SK-N-SH (cell line): ENCODE measurements at regions not wholly inside any gene's neighbourhood (a gene's known extent, or its start where the extent isn't known, plus 50 kb on each side); places are given as distances from the start of the nearest gene placed in this dataset.

Experiments
- CTCF ChIA-PET: fragments of 300-600, 350-600 bp; formaldehyde crosslinking; extraction: SDS; loops from one replicate; lab custom pipeline; 2021; lab: Yijun Ruan, JAX
- POLR2A ChIA-PET: fragments of 350-600 bp; sonication (Branson Sonifier 250); formaldehyde crosslinking; extraction: SDS; loops from one replicate; lab custom pipeline; 2020; ENCODE audit warnings: antibody characterized with exemption, inconsistent platforms; lab: Yijun Ruan, JAX
- DNase-seq: peaks from one replicate; pipeline ENCODE4 v3.0.0; 2012
- H2AFZ ChIP-seq: fragments of 200-600 bp; sonication (generic); 2 replicates; pipeline ENCODE4 v1.8.1; 2016; ENCODE audit warnings: antibody characterized with exemption, mild to moderate bottlenecking, low read depth
- H3F3A ChIP-seq: fragments of 200-600 bp; sonication (generic); replicated peaks from 2 replicates; pipeline ENCODE3; 2016; ENCODE audit warnings: antibody characterized with exemption, mild to moderate bottlenecking; ENCODE audit not compliant: insufficient read depth
- H3K27ac ChIP-seq, 2 experiments: fragments of 200-500 bp in 1 of 2; fragments of 200-600 bp in 1 of 2; sonication (Bioruptor generic) in 1 of 2; sonication (generic), shearing (Covaris generic) in 1 of 2; 2 replicates each; pipeline versions ENCODE4 v1.5.1 to v1.6.1; 2014 to 2016; ENCODE audit warnings: low read depth in 2 of 2, inconsistent platforms in 1 of 2, low read length in 1 of 2, mild to moderate bottlenecking in 1 of 2, mixed read lengths in 1 of 2
- H3K27me3 ChIP-seq: fragments of 200-600 bp; sonication (generic), shearing (Covaris generic); 2 replicates; pipeline ENCODE4 v1.6.1; 2016; ENCODE audit warnings: mixed run types; ENCODE audit not compliant: insufficient read depth
- H3K36me3 ChIP-seq, 2 experiments: fragments of 200-500 bp in 1 of 2; fragments of 200-600 bp in 1 of 2; sonication (Bioruptor generic) in 1 of 2; sonication (generic) in 1 of 2; replicated peaks in 1 of 2; 2 replicates each; pipeline versions ENCODE3 to v1.5.1; 2014 to 2016; ENCODE audit warnings: low read length in 1 of 2, mild to moderate bottlenecking in 1 of 2; ENCODE audit not compliant: insufficient read depth in 2 of 2, control insufficient read depth in 1 of 2
- H3K4me1 ChIP-seq, 2 experiments: fragments of 200-500 bp in 1 of 2; fragments of 200-600 bp in 1 of 2; sonication (Bioruptor generic) in 1 of 2; sonication (generic), shearing (Covaris generic) in 1 of 2; 2 replicates each; pipeline versions ENCODE4 v1.5.1 to v1.6.1; 2014 to 2016; ENCODE audit warnings: low read depth in 1 of 2, low read length in 1 of 2, mixed run types in 1 of 2; ENCODE audit not compliant: insufficient read depth in 2 of 2, control insufficient read depth in 1 of 2
- H3K4me2 ChIP-seq: fragments of 200-600 bp; sonication (generic), shearing (Covaris generic); 2 replicates; pipeline ENCODE4 v1.6.1; 2017; ENCODE audit warnings: mixed run types
- H3K4me3 ChIP-seq, 2 experiments: fragments of 200-500 bp in 1 of 2; fragments of 200-600 bp in 1 of 2; sonication (Bioruptor generic) in 1 of 2; sonication (generic), shearing (Covaris generic) in 1 of 2; 2 replicates each; pipeline versions ENCODE4 v1.5.1 to v1.8.1; 2014 to 2016; ENCODE audit warnings: low read depth in 2 of 2, inconsistent platforms in 1 of 2, low read length in 1 of 2, mild to moderate bottlenecking in 1 of 2, mixed read lengths in 1 of 2, moderate library complexity in 1 of 2
- H3K79me2 ChIP-seq: fragments of 200-600 bp; sonication (generic); 2 replicates; pipeline ENCODE4 v1.8.1; 2017; ENCODE audit warnings: mild to moderate bottlenecking; ENCODE audit not compliant: insufficient read depth
- H3K9ac ChIP-seq: fragments of 200-600 bp; sonication (generic); 2 replicates; pipeline ENCODE4 v1.6.1; 2017; ENCODE audit warnings: mixed run types
- H3K9me2 ChIP-seq: fragments of 200-600 bp; sonication (generic); 2 replicates; pipeline ENCODE4 v1.6.1; 2017; ENCODE audit warnings: mixed run types
- H3K9me3 ChIP-seq: fragments of 200-600 bp; sonication (generic); 2 replicates; pipeline ENCODE4 v1.6.1; 2017; ENCODE audit warnings: mixed run types, mild to moderate bottlenecking, moderate library complexity
- H4K20me1 ChIP-seq: fragments of 200-600 bp; sonication (generic); 2 replicates; pipeline ENCODE4 v1.6.1; 2017; ENCODE audit warnings: mild to moderate bottlenecking, mixed run types; ENCODE audit not compliant: insufficient read depth
- CHD2 ChIP-seq: fragments of 150-350 bp; IDR thresholded peaks from 2 replicates; pipeline ENCODE4 v1.6.1; 2018; ENCODE audit warnings: low read length; ENCODE audit not compliant: partially characterized antibody
- ELF1 ChIP-seq: IDR thresholded peaks from 2 replicates; pipeline ENCODE4 v1.4.0; 2012
- EP300 ChIP-seq, 2 experiments: IDR thresholded peaks; 2 replicates each; pipeline versions ENCODE4 v1.4.0 to v1.6.1; 2012; ENCODE audit warnings: borderline replicate concordance in 1 of 2, low read depth in 1 of 2, low read length in 1 of 2
- EZH2phosphoT487 ChIP-seq: fragments of 200-600 bp; sonication (generic); IDR thresholded peaks from 2 replicates; pipeline ENCODE4 v1.6.1; 2017; ENCODE audit warnings: low read depth, mixed run types, mild to moderate bottlenecking, antibody characterized with exemption, moderate library complexity, borderline replicate concordance
- FOXJ3 ChIP-seq: sonication (generic); formaldehyde crosslinking; IDR thresholded peaks from 2 replicates; pipeline ENCODE4 v1.5.1; 2020; ENCODE audit warnings: mild to moderate bottlenecking, missing genetic modification reagents
- FOXM1 ChIP-seq: IDR thresholded peaks from 2 replicates; pipeline ENCODE4 v1.4.0; 2012; ENCODE audit warnings: low read depth, mild to moderate bottlenecking
- GABPA ChIP-seq: IDR thresholded peaks from 2 replicates; pipeline ENCODE4 v1.4.0; 2012; ENCODE audit warnings: low read depth, mild to moderate bottlenecking
- GATA2 ChIP-seq: sonication (generic); formaldehyde crosslinking; IDR thresholded peaks from 2 replicates; pipeline ENCODE4 v1.5.0; 2020; ENCODE audit warnings: mild to moderate bottlenecking, missing genetic modification reagents
- MXI1 ChIP-seq: IDR thresholded peaks from 2 replicates; pipeline ENCODE4 v1.6.1; 2012; ENCODE audit warnings: mild to moderate bottlenecking, low read depth, low read length, improper control_type of control experiment
- NFIC ChIP-seq: IDR thresholded peaks from 2 replicates; pipeline ENCODE4 v1.4.0; 2012; ENCODE audit warnings: borderline replicate concordance
- RCOR1 ChIP-seq: fragments of 150-350 bp; IDR thresholded peaks from 2 replicates; pipeline ENCODE4 v1.6.1; 2017; ENCODE audit warnings: antibody characterized with exemption, low read length
- RXRA ChIP-seq: IDR thresholded peaks from 2 replicates; pipeline ENCODE4 v1.4.0; 2012; ENCODE audit warnings: low read depth, mild to moderate bottlenecking, borderline replicate concordance
- SIN3A ChIP-seq: IDR thresholded peaks from 2 replicates; pipeline ENCODE4 v1.6.1; 2012; ENCODE audit warnings: low read depth, mild to moderate bottlenecking, low read length, moderate library complexity, borderline replicate concordance
- SMC3 ChIP-seq: IDR thresholded peaks from 2 replicates; pipeline ENCODE4 v1.6.1; 2012; ENCODE audit warnings: low read depth, low read length, improper control_type of control experiment
- TAF1 ChIP-seq: IDR thresholded peaks from 2 replicates; pipeline ENCODE4 v1.6.1; 2012; ENCODE audit warnings: low read depth, mild to moderate bottlenecking, low read length, moderate library complexity, borderline replicate concordance
- TCF12 ChIP-seq: IDR thresholded peaks from 2 replicates; pipeline ENCODE4 v1.4.0; 2012
- TEAD4 ChIP-seq: IDR thresholded peaks from 2 replicates; pipeline ENCODE4 v1.4.0; 2012; ENCODE audit warnings: mild to moderate bottlenecking, borderline replicate concordance; ENCODE audit not compliant: insufficient read depth
- WGBS: methylation state at CpG from one replicate; pipeline ENCODE4 v1.1.6; 2017; ENCODE audit warnings: low lambda C conversion rate; 5-methylcytosine and 5-hydroxymethylcytosine counted together
- TF ChIP-seq, protein P1 (sequence below): IDR thresholded peaks from 2 replicates; pipeline ENCODE4 v1.6.1; 2012; ENCODE audit warnings: mild to moderate bottlenecking, low read depth, low read length, moderate library complexity
- TF ChIP-seq, protein P2 (sequence below): fragments of 150-350 bp; IDR thresholded peaks from 2 replicates; pipeline ENCODE4 v1.6.1; 2017; ENCODE audit warnings: antibody characterized with exemption, low read length, low read depth, borderline replicate concordance
- TF ChIP-seq, protein P3 (sequence below): IDR thresholded peaks from 2 replicates; pipeline ENCODE4 v1.4.0; 2012; ENCODE audit warnings: low read depth
- TF ChIP-seq, protein P4 (sequence below): IDR thresholded peaks from 2 replicates; pipeline ENCODE4 v1.4.0; 2012; ENCODE audit warnings: low read depth, borderline replicate concordance
- TF ChIP-seq, protein P5 (sequence below): fragments of 150-350 bp; IDR thresholded peaks from 2 replicates; pipeline ENCODE4 v1.6.1; 2016; ENCODE audit warnings: mild to moderate bottlenecking, low read depth, low read length

DNA sequence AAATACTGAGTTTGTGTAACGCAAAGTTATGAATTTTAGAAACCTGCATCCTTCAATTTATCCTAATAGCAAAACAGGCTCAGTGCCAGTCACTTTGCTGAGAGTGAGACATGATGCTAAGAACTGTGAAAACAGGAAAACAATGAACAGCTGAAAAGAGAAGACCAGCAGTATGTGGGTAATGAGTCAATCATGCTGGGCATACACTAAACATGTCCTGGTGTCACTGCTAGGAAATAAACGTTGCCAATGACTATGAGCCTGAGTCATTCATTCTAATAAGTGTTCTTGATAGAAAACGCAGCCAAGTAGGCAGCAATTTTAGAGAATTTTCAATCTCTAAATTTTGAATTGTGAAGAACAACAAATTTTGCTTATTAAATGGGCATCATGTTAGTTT is 237.3 kb downstream of the GALR1 start:
- Histone ChIP-seq H3K4me2 (no peak overlapping the region), H3K27me3 (no peaks in the 10 kb centered on the region), H4K20me1 (no peaks in the 10 kb centered on the region), H3F3A (no peaks in the 10 kb centered on the region), H3K4me3 (no peak overlapping the region), H3K4me1 (no peaks in the 10 kb centered on the region), H3K79me2 (no peaks in the 10 kb centered on the region), H3K9ac (no peak overlapping the region), H3K9me3 (0 out of 2 replicates have a peak, but pooled peaks cover 4% of the 10 kb centered on the region), H3K36me3 (no peaks in the 10 kb centered on the region), H3K27ac (no peak overlapping the region), H3K9me2 (no peaks in the 10 kb centered on the region), H2AFZ (no peak overlapping the region)
- 16% methylated on average over 3 of the region's 3 CpGs for WGBS
- TF ChIP-seq, protein P1, sequence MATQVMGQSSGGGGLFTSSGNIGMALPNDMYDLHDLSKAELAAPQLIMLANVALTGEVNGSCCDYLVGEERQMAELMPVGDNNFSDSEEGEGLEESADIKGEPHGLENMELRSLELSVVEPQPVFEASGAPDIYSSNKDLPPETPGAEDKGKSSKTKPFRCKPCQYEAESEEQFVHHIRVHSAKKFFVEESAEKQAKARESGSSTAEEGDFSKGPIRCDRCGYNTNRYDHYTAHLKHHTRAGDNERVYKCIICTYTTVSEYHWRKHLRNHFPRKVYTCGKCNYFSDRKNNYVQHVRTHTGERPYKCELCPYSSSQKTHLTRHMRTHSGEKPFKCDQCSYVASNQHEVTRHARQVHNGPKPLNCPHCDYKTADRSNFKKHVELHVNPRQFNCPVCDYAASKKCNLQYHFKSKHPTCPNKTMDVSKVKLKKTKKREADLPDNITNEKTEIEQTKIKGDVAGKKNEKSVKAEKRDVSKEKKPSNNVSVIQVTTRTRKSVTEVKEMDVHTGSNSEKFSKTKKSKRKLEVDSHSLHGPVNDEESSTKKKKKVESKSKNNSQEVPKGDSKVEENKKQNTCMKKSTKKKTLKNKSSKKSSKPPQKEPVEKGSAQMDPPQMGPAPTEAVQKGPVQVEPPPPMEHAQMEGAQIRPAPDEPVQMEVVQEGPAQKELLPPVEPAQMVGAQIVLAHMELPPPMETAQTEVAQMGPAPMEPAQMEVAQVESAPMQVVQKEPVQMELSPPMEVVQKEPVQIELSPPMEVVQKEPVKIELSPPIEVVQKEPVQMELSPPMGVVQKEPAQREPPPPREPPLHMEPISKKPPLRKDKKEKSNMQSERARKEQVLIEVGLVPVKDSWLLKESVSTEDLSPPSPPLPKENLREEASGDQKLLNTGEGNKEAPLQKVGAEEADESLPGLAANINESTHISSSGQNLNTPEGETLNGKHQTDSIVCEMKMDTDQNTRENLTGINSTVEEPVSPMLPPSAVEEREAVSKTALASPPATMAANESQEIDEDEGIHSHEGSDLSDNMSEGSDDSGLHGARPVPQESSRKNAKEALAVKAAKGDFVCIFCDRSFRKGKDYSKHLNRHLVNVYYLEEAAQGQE = no peak
- TF ChIP-seq, protein P2, sequence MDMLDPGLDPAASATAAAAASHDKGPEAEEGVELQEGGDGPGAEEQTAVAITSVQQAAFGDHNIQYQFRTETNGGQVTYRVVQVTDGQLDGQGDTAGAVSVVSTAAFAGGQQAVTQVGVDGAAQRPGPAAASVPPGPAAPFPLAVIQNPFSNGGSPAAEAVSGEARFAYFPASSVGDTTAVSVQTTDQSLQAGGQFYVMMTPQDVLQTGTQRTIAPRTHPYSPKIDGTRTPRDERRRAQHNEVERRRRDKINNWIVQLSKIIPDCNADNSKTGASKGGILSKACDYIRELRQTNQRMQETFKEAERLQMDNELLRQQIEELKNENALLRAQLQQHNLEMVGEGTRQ = no peak
- TF ChIP-seq, protein P3, sequence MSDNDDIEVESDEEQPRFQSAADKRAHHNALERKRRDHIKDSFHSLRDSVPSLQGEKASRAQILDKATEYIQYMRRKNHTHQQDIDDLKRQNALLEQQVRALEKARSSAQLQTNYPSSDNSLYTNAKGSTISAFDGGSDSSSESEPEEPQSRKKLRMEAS = no peak
- no peak for TF ChIP-seq TCF12
- no peak for TF ChIP-seq EZH2phosphoT487
- no peak for TF ChIP-seq ELF1
- TF ChIP-seq CHD2 = no peak
- TF ChIP-seq, protein P4, sequence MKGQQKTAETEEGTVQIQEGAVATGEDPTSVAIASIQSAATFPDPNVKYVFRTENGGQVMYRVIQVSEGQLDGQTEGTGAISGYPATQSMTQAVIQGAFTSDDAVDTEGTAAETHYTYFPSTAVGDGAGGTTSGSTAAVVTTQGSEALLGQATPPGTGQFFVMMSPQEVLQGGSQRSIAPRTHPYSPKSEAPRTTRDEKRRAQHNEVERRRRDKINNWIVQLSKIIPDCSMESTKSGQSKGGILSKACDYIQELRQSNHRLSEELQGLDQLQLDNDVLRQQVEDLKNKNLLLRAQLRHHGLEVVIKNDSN = no peak
- no peak for TF ChIP-seq NFIC
- no peak for TF ChIP-seq EP300 (IDR thresholded peaks at IDR 0.05; ENCODE audit: borderline replicate concordance in 1 of 2, low read depth in 1 of 2, low read length in 1 of 2)
- POLR2A ChIA-PET = no interaction called here
- no peak for DNase-seq
- CTCF ChIA-PET = interaction anchor here (0.6 kb wide), 1 partner anchor 157 kb away, joined by 3 read pairs; no protein-coding TSS in a partner anchor

DNA sequence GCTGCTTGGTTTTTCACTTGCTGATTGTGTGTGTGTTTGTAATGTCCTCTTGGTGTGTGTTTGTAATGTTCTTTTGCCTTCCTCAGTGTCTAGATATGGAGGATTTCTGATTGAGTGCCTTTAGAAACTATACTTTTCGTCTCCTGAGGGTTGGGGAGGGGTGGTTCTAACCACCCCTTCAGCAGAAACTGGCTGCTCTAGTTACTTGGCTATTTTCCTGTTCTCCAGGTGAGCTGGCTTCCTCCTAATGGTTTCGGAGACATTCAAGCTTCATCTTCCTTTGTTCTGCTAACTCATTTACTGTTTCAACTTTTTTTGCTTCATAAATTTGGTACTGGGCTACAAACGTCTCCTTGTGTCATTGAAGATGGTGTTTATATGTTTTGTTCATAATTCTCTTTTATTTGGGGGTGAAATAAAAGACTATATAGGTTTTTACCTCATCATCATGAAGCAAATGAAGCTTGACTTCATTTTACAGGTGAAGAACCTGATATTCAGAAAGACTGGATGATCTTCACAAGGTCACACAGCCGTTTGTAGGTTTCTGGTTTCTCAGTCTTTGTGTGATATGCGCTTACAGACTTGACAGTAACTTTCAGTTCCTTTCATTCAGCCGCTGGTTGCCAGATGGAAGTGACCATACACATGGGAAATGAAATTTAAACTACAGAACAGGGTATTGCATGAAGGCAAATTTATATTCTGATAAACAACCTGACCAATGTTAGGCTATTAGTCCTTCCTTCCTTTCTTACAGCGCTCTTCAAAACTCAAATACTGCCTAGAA is 238.5 kb downstream of the GALR1 start:
- POLR2A ChIA-PET = no interaction called here
- no peak for TF ChIP-seq SMC3
- no peak for TF ChIP-seq ELF1
- TF ChIP-seq SIN3A = no peak
- TF ChIP-seq FOXM1 = no peak
- no peak for TF ChIP-seq TAF1
- TF ChIP-seq TEAD4 = no peak
- no peak for TF ChIP-seq CHD2
- no peak for TF ChIP-seq GATA2
- no peak for TF ChIP-seq GABPA
- TF ChIP-seq MXI1 = no peak
- TF ChIP-seq, protein P5, sequence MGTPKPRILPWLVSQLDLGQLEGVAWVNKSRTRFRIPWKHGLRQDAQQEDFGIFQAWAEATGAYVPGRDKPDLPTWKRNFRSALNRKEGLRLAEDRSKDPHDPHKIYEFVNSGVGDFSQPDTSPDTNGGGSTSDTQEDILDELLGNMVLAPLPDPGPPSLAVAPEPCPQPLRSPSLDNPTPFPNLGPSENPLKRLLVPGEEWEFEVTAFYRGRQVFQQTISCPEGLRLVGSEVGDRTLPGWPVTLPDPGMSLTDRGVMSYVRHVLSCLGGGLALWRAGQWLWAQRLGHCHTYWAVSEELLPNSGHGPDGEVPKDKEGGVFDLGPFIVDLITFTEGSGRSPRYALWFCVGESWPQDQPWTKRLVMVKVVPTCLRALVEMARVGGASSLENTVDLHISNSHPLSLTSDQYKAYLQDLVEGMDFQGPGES = no peak
- no peak for TF ChIP-seq RCOR1
- TF ChIP-seq FOXJ3 = no peak
- TF ChIP-seq RXRA = no peak

More for the DNA sequence above, 238.5 kb downstream of the GALR1 start:
- 0 out of 2 replicates have a peak, but pooled peaks cover 4% of the 10 kb centered on the region for H3K9me3 ChIP-seq
- CTCF ChIA-PET = no interaction called here
- H3K4me2 ChIP-seq = no peak overlapping the region
- no peaks in the 10 kb centered on the region for H3K4me1 ChIP-seq
- no peak for DNase-seq
- no peaks in the 10 kb centered on the region for H3K9me2 ChIP-seq
- H4K20me1 ChIP-seq = no peaks in the 10 kb centered on the region
- WGBS = 7% methylated on average over 7 of the region's 7 CpGs
- no peaks in the 10 kb centered on the region for H3F3A ChIP-seq
- H2AFZ ChIP-seq = no peak overlapping the region
- no peak overlapping the region for H3K27ac ChIP-seq
- no peak overlapping the region for H3K4me3 ChIP-seq
- H3K36me3 ChIP-seq = no peaks in the 10 kb centered on the region
- H3K27me3 ChIP-seq = no peaks in the 10 kb centered on the region
- H3K9ac ChIP-seq = no peak overlapping the region
- no peaks in the 10 kb centered on the region for H3K79me2 ChIP-seq
